IMR-90 (cell line): ENCODE measurements at regions not wholly inside any gene's neighbourhood (a gene's known extent, or its start where the extent isn't known, plus 50 kb on each side); places are given as distances from the start of the nearest gene placed in this dataset.

Source experiments
- ATAC-seq: fragments of 200-7000 bp; cut with Tn5 transposase; 2 replicates; pipeline ENCODE4 v1.9.1; 2020; ENCODE audit warnings: low read depth, mild to moderate bottlenecking, moderate library complexity
- BruUV-seq: library from RNA; stranded (reverse); fragments of 400-500 nt; replicated peaks from 2 replicates; lab custom pipeline; 2021; lab: Mats Ljungman, UMichigan
- CTCF ChIA-PET: fragments of 300-600 bp; formaldehyde crosslinking; extraction: SDS; loops from one replicate; lab custom pipeline; 2021; ENCODE audit warnings: antibody characterized with exemption; lab: Yijun Ruan, JAX
- POLR2A ChIA-PET: fragments of 300-600 bp; sonication (Branson Sonifier 250); formaldehyde crosslinking; loops from one replicate; lab custom pipeline; 2022; ENCODE audit warnings: antibody characterized with exemption; ENCODE audit not compliant: unreplicated experiment; lab: Charles Lee
- DNase-seq: peaks from one replicate; pipeline ENCODE4 v3.0.0; 2013
- H2AFZ ChIP-seq: replicated peaks from 2 replicates; pipeline ENCODE3; 2013; ENCODE audit warnings: low read length, mild to moderate bottlenecking; ENCODE audit not compliant: poor library complexity
- H2AK5ac ChIP-seq: 2 replicates; pipeline ENCODE4 v1.6.1; 2013; ENCODE audit warnings: low read depth, low read length, inconsistent platforms
- H2AK9ac ChIP-seq: replicated peaks from 2 replicates; pipeline ENCODE3; 2013; ENCODE audit warnings: mild to moderate bottlenecking, low read depth, low read length, moderate library complexity; ENCODE audit not compliant: poor library complexity
- H2BK120ac ChIP-seq: 2 replicates; pipeline ENCODE4 v1.6.1; 2013; ENCODE audit warnings: low read depth, low read length, inconsistent platforms
- H2BK15ac ChIP-seq: 3 replicates; pipeline ENCODE4 v1.6.1; 2013; ENCODE audit warnings: low read depth, low read length, inconsistent platforms
- H2BK20ac ChIP-seq: 2 replicates; pipeline ENCODE4 v1.6.1; 2013; ENCODE audit warnings: low read depth, mild to moderate bottlenecking, inconsistent platforms, low read length, moderate library complexity
- H2BK5ac ChIP-seq: 2 replicates; pipeline ENCODE4 v1.6.1; 2013; ENCODE audit warnings: mild to moderate bottlenecking, low read depth, low read length, inconsistent platforms; ENCODE audit not compliant: poor library complexity, severe bottlenecking
- H3K14ac ChIP-seq: replicated peaks from 2 replicates; pipeline ENCODE4 v1.6.1; 2013; ENCODE audit warnings: low read depth, low read length, inconsistent platforms
- H3K18ac ChIP-seq: 2 replicates; pipeline ENCODE4 v1.6.1; 2013; ENCODE audit warnings: low read depth, low read length, control low read depth
- H3K23ac ChIP-seq: 2 replicates; pipeline ENCODE4 v1.6.1; 2013; ENCODE audit warnings: low read depth, low read length, inconsistent platforms
- H3K27ac ChIP-seq: 2 replicates; pipeline ENCODE4 v1.5.1; 2013; ENCODE audit warnings: mild to moderate bottlenecking, control low read depth, low read length; ENCODE audit not compliant: insufficient read depth
- H3K27me3 ChIP-seq: 2 replicates; pipeline ENCODE4 v1.6.1; 2013; ENCODE audit warnings: low read length; ENCODE audit not compliant: control insufficient read depth, insufficient read depth
- H3K36me3 ChIP-seq: 2 replicates; pipeline ENCODE4 v1.6.1; 2013; ENCODE audit warnings: low read length, mixed read lengths; ENCODE audit not compliant: control insufficient read depth, insufficient read depth
- H3K4ac ChIP-seq: 2 replicates; pipeline ENCODE4 v1.6.1; 2013; ENCODE audit warnings: low read depth, low read length, inconsistent platforms
- H3K4me1 ChIP-seq: 2 replicates; pipeline ENCODE4 v1.6.1; 2013; ENCODE audit warnings: low read length, mixed read lengths; ENCODE audit not compliant: control insufficient read depth, insufficient read depth
- H3K4me2 ChIP-seq: 2 replicates; pipeline ENCODE4 v1.6.1; 2013; ENCODE audit warnings: low read depth, mild to moderate bottlenecking, control low read depth, low read length, moderate library complexity
- H3K4me3 ChIP-seq: 2 replicates; pipeline ENCODE4 v1.5.1; 2013; ENCODE audit warnings: low read depth, mild to moderate bottlenecking, control low read depth, low read length, moderate library complexity; ENCODE audit not compliant: insufficient read depth
- H3K56ac ChIP-seq: 2 replicates; pipeline ENCODE4 v1.6.1; 2013; ENCODE audit warnings: low read length, inconsistent platforms; ENCODE audit not compliant: insufficient read depth; ENCODE audit errors: extremely low read depth
- H3K79me1 ChIP-seq, 2 experiments: 2 replicates each; pipeline ENCODE4 v1.6.1; 2013; ENCODE audit warnings: low read length in 2 of 2, inconsistent platforms in 1 of 2, low read depth in 1 of 2
- H3K9ac ChIP-seq: 2 replicates; pipeline ENCODE4 v1.6.1; 2013; ENCODE audit warnings: low read depth, low read length, control low read depth
- H3K9me1 ChIP-seq: 2 replicates; pipeline ENCODE4 v1.6.1; 2013; ENCODE audit warnings: low read length, inconsistent platforms; ENCODE audit not compliant: insufficient read depth
- H3K9me3 ChIP-seq: 2 replicates; pipeline ENCODE4 v1.6.1; 2013; ENCODE audit warnings: low read length; ENCODE audit not compliant: control insufficient read depth, insufficient read depth
- H4K20me1 ChIP-seq: 2 replicates; pipeline ENCODE4 v1.6.1; 2013; ENCODE audit warnings: low read length, inconsistent platforms; ENCODE audit not compliant: insufficient read depth
- H4K5ac ChIP-seq: 2 replicates; pipeline ENCODE4 v1.6.1; 2013; ENCODE audit warnings: mild to moderate bottlenecking, low read depth, low read length, control low read depth
- H4K8ac ChIP-seq, 2 experiments: 2 replicates each; pipeline ENCODE4 v1.6.1; 2013; ENCODE audit warnings: low read depth in 2 of 2, low read length in 2 of 2, control low read depth in 1 of 2, inconsistent platforms in 1 of 2
- H4K91ac ChIP-seq: 2 replicates; pipeline ENCODE4 v1.6.1; 2013; ENCODE audit warnings: low read depth, low read length, inconsistent platforms; ENCODE audit not compliant: insufficient read depth
- CEBPB ChIP-seq: IDR thresholded peaks from 2 replicates; pipeline ENCODE4 v1.6.1; 2012; ENCODE audit warnings: low read depth, low read length, improper control_type of control experiment
- FOS ChIP-seq: fragments of 150-350 bp; IDR thresholded peaks from 2 replicates; pipeline ENCODE4 v1.6.1; 2016; ENCODE audit warnings: low read depth, low read length
- MAFK ChIP-seq: IDR thresholded peaks from 2 replicates; pipeline ENCODE4 v1.6.1; 2012; ENCODE audit warnings: low read depth, low read length, improper control_type of control experiment
- MXI1 ChIP-seq: IDR thresholded peaks from 2 replicates; pipeline ENCODE4 v1.6.1; 2012; ENCODE audit warnings: low read depth, mild to moderate bottlenecking, low read length, moderate library complexity, borderline replicate concordance
- RAD21 ChIP-seq: IDR thresholded peaks from 2 replicates; pipeline ENCODE4 v1.6.1; 2012; ENCODE audit warnings: low read length, improper control_type of control experiment
- RCOR1 ChIP-seq: IDR thresholded peaks from 2 replicates; pipeline ENCODE4 v1.6.1; 2012; ENCODE audit warnings: mild to moderate bottlenecking, low read length, improper control_type of control experiment; ENCODE audit not compliant: insufficient replicate concordance
- RFX5 ChIP-seq: IDR thresholded peaks from 2 replicates; pipeline ENCODE4 v1.8.0; 2012; ENCODE audit warnings: low read depth, mild to moderate bottlenecking, low read length, moderate library complexity
- SMC3 ChIP-seq: fragments of 150-350 bp; IDR thresholded peaks from 2 replicates; pipeline ENCODE4 v1.6.1; 2016; ENCODE audit warnings: low read depth, mild to moderate bottlenecking, antibody characterized with exemption, low read length, moderate library complexity
- WGBS, 2 experiments: methylation state at CpG; one replicate each; pipeline versions ENCODE4 v1.1.5 to v1.1.7; 2013; ENCODE audit warnings: missing lambda C conversion rate in 2 of 2; ENCODE audit not compliant: insufficient read length in 1 of 2; ENCODE audit errors: extremely low coverage in 2 of 2; 5-methylcytosine and 5-hydroxymethylcytosine counted together
- dilution Hi-C: fragments of 300-500 bp; cut with HindIII; formaldehyde crosslinking; loops from one replicate; pipeline ENCODE4 v1.14.3; 2018; ENCODE audit warnings: low sequenced_read_pairs; ENCODE audit not compliant: unreplicated experiment
- in situ Hi-C: fragments of 300-500 bp; cut with MboI; formaldehyde crosslinking; loops from 3 replicates; pipeline ENCODE4 v1.14.3; 2019; ENCODE audit warnings: low sequenced_read_pairs, inconsistent platforms, mixed read lengths
- intact Hi-C: fragments of 100-400 bp; cut with micrococcal nuclease; formaldehyde crosslinking; loops from 2 replicates; pipeline ENCODE4 v1.10.0; 2022

DNA sequence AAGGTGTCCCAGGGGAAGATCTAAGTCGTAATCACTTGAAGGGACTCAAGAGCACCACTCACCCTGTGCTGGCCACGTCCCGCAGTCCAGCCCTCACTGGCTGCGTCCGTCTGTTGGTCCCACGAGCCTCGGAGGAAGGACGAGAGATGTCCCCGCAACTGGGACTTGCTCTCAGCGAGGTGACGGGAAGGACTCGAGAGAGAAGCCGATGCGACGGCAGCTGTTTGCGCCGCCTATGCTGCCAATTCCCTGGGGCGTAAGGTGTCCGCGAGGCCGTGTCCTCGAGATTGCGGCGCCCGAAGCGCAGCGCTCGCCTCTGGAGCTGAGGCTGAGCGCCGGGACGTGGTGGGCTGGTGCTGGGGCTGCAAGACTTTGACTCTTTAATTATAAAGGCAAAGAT is 100.6 kb upstream of the SEMA3E start:
- Histone ChIP-seq H3K4me1 (no peaks in the 10 kb centered on the region), H3K4me3 (no peak overlapping the region), H4K20me1 (no peaks in the 10 kb centered on the region), H2BK15ac (no peak overlapping the region), H4K91ac (no peak overlapping the region), H3K36me3 (no peaks in the 10 kb centered on the region), H2BK20ac (no peak overlapping the region), H3K27me3 (no peaks in the 10 kb centered on the region), H2AK9ac (no peak overlapping the region), H3K23ac (no peak overlapping the region), H4K8ac (no peak overlapping the region), H3K9ac (no peak overlapping the region), H2AFZ (no peak overlapping the region), H3K14ac (no peak overlapping the region), H3K9me1 (no peaks in the 10 kb centered on the region), H3K79me1 (no peaks in the 10 kb centered on the region), H4K5ac (no peak overlapping the region), H2AK5ac (no peak overlapping the region), H3K56ac (no peak overlapping the region), H3K4me2 (no peak overlapping the region), H2BK5ac (no peak overlapping the region), H3K27ac (no peak overlapping the region), H3K4ac (no peak overlapping the region), H2BK120ac (no peak overlapping the region), H3K9me3 (peaks cover 2% of the 10 kb centered on the region; the same call in 1 of the 2 replicates), H3K18ac (no peak overlapping the region)
- WGBS, 2 experiments: 92% methylated on average over 11 of the region's 31 CpGs; no CpG with 5 or more reads in 1 of the 2 experiments
- intact Hi-C loops (no loop called here), in situ Hi-C loops (no loop called here), dilution Hi-C loops (no loop called here)
- ChIA-PET CTCF (no interaction called here), POLR2A (no interaction called here)
- no TSS peak for BruUV-seq
- DNase-seq (no peak), ATAC-seq (no peak)
- TF ChIP-seq CEBPB (no peak), SMC3 (no peak), MXI1 (no peak), RCOR1 (no peak), FOS (no peak), RFX5 (no peak), MAFK (no peak), RAD21 (no peak)
